HCT116 (cell line): ENCODE measurements at regions not wholly inside any gene's neighbourhood (a gene's known extent, or its start where the extent isn't known, plus 50 kb on each side); places are given as distances from the start of the nearest gene placed in this dataset.

Experiments
- ATAC-seq: fragments of 200-7000 bp; cut with Tn5 transposase; 2 replicates; pipeline ENCODE4 v1.9.1; 2020; ENCODE audit warnings: mild to moderate bottlenecking, moderate library complexity
- BruUV-seq: library from RNA; stranded (reverse); fragments of 400-500 nt; replicated peaks from 2 replicates; lab custom pipeline; 2021; lab: Mats Ljungman, UMichigan
- CTCF ChIA-PET: fragments of 300-600 bp; sonication (Branson Sonifier 250); formaldehyde crosslinking; loops from one replicate; lab custom pipeline; 2021; ENCODE audit warnings: antibody characterized with exemption; lab: Charles Lee
- POLR2A ChIA-PET: fragments of 300-600, 350-600 bp; sonication (Branson Sonifier 250); formaldehyde crosslinking; loops from one replicate; lab custom pipeline; 2021; ENCODE audit warnings: antibody characterized with exemption; lab: Charles Lee
- RAD21 ChIA-PET, 2 experiments: fragments of 300-600 bp; sonication (Branson Sonifier 250); formaldehyde crosslinking; loops; one replicate each; lab custom pipeline; 2023; ENCODE audit warnings: low total read pairs in 2 of 2; ENCODE audit not compliant: uncharacterized antibody in 2 of 2, unreplicated experiment in 2 of 2, low non-redundant PET in 1 of 2; lab: Charles Lee
- DNase-seq: peaks from one replicate; pipeline ENCODE4 v3.0.0-alpha.2; 2010; ENCODE audit warnings: low read depth, low spot score
- H2AFZ ChIP-seq: fragments of 200-600 bp; shearing (Covaris generic), sonication (generic); 2 replicates; pipeline ENCODE4 v1.6.1; 2017; ENCODE audit warnings: low read depth, mixed run types, mixed read lengths, antibody characterized with exemption, low read length; ENCODE audit not compliant: poor library complexity, severe bottlenecking
- H3K27ac ChIP-seq: 2 replicates; pipeline ENCODE4 v1.5.1; 2012; ENCODE audit warnings: low read depth, low read length
- H3K27me3 ChIP-seq: fragments of 200-600 bp; sonication (generic); 2 replicates; pipeline ENCODE4 v1.6.1; 2016; ENCODE audit warnings: mixed run types, low read length, mixed read lengths; ENCODE audit not compliant: insufficient read depth
- H3K36me3 ChIP-seq, 2 experiments: fragments of 200-500 bp in 1 of 2; fragments of 200-600 bp in 1 of 2; sonication (Bioruptor generic) in 1 of 2; sonication (generic) in 1 of 2; 2 replicates each; pipeline versions ENCODE4 v1.5.1 to v1.6.1; 2014 to 2016; ENCODE audit warnings: low read length in 2 of 2, inconsistent platforms in 1 of 2, mixed read lengths in 1 of 2, mixed run types in 1 of 2; ENCODE audit not compliant: insufficient read depth in 2 of 2, control insufficient read depth in 1 of 2
- H3K4me1 ChIP-seq, 2 experiments: fragments of 200-600 bp in 1 of 2; sonication (generic) in 1 of 2; 2 replicates each; pipeline versions ENCODE4 v1.5.1 to v1.6.1; 2012 to 2017; ENCODE audit warnings: low read length in 2 of 2, inconsistent platforms in 1 of 2, mild to moderate bottlenecking in 1 of 2, mixed read lengths in 1 of 2, mixed run types in 1 of 2, moderate library complexity in 1 of 2; ENCODE audit not compliant: insufficient read depth in 2 of 2, control insufficient read depth in 1 of 2
- H3K4me2 ChIP-seq: fragments of 200-600 bp; sonication (generic); 2 replicates; pipeline ENCODE4 v1.6.1; 2017; ENCODE audit warnings: mixed run types, low read length, mixed read lengths
- H3K4me3 ChIP-seq, 2 experiments: fragments of 200-600 bp in 1 of 2; sonication (generic) in 1 of 2; replicated peaks in 1 of 2; 2 replicates each; pipeline ENCODE4 v1.5.1; 2011 to 2016; ENCODE audit warnings: low read length in 2 of 2, control low read depth in 1 of 2, low read depth in 1 of 2, mild to moderate bottlenecking in 1 of 2, mixed read lengths in 1 of 2, mixed run types in 1 of 2
- H3K79me2 ChIP-seq: fragments of 200-600 bp; sonication (generic); 2 replicates; pipeline ENCODE4 v1.6.1; 2017; ENCODE audit warnings: mild to moderate bottlenecking, mixed run types, low read length, moderate library complexity, mixed read lengths; ENCODE audit not compliant: insufficient read depth
- H3K9ac ChIP-seq: fragments of 200-600 bp; sonication (generic); 2 replicates; pipeline ENCODE4 v1.6.1; 2016; ENCODE audit warnings: low read length, mixed read lengths
- H3K9me2 ChIP-seq: fragments of 200-600 bp; sonication (generic), shearing (Covaris generic); 2 replicates; pipeline ENCODE4 v1.6.1; 2017; ENCODE audit warnings: mixed run types, mild to moderate bottlenecking, moderate library complexity; ENCODE audit not compliant: insufficient read depth
- H3K9me3 ChIP-seq, 2 experiments: fragments of 200-500 bp in 1 of 2; fragments of 200-600 bp in 1 of 2; sonication (Bioruptor generic) in 1 of 2; sonication (generic) in 1 of 2; 2 replicates each; pipeline ENCODE4 v1.6.1; 2014 to 2017; ENCODE audit warnings: low read length in 2 of 2, mixed read lengths in 2 of 2, inconsistent platforms in 1 of 2, low read depth in 1 of 2, mild to moderate bottlenecking in 1 of 2, mixed run types in 1 of 2, moderate library complexity in 1 of 2; ENCODE audit not compliant: control insufficient read depth in 1 of 2, insufficient read depth in 1 of 2
- H4K20me1 ChIP-seq: fragments of 200-600 bp; sonication (generic), shearing (Covaris generic); 2 replicates; pipeline ENCODE4 v1.6.1; 2017; ENCODE audit warnings: mixed run types, mild to moderate bottlenecking, moderate library complexity; ENCODE audit not compliant: insufficient read depth
- EGR1 ChIP-seq: IDR thresholded peaks from 2 replicates; pipeline ENCODE4 v1.6.1; 2012; ENCODE audit warnings: low read depth
- ELF1 ChIP-seq: IDR thresholded peaks from 2 replicates; pipeline ENCODE4 v1.6.1; 2012; ENCODE audit warnings: low read depth, borderline replicate concordance
- FOSL1 ChIP-seq: IDR thresholded peaks from 2 replicates; pipeline ENCODE4 v1.6.1; 2012; ENCODE audit warnings: low read depth
- JUND ChIP-seq: IDR thresholded peaks from 2 replicates; pipeline ENCODE4 v1.6.1; 2012
- POLR2A ChIP-seq: IDR thresholded peaks from 2 replicates; pipeline ENCODE4 v1.7.0; 2011; ENCODE audit warnings: borderline replicate concordance; ENCODE audit not compliant: insufficient read depth, insufficient read length; ENCODE audit errors: extremely low read depth
- POLR2AphosphoS5 ChIP-seq: IDR thresholded peaks from 2 replicates; pipeline ENCODE4 v1.6.1; 2011; ENCODE audit warnings: mild to moderate bottlenecking, low read depth, low read length, moderate library complexity
- SIN3A ChIP-seq: IDR thresholded peaks from 2 replicates; pipeline ENCODE4 v1.6.1; 2012; ENCODE audit warnings: low read depth
- TCF7L2 ChIP-seq: IDR thresholded peaks from 2 replicates; pipeline ENCODE4 v1.7.0; 2011; ENCODE audit warnings: borderline replicate concordance, inconsistent platforms; ENCODE audit not compliant: insufficient read depth, insufficient read length; ENCODE audit errors: extremely low read depth
- YY1 ChIP-seq: IDR thresholded peaks from 2 replicates; pipeline ENCODE4 v1.6.1; 2011; ENCODE audit warnings: low read length, low read depth, moderate library complexity, mild to moderate bottlenecking; ENCODE audit not compliant: insufficient replicate concordance; ENCODE audit errors: extremely low read depth
- ZNF274 ChIP-seq: fragments of 200-500 bp; sonication (Bioruptor generic); IDR thresholded peaks from 2 replicates; pipeline ENCODE4 v1.6.1; 2014; ENCODE audit warnings: mild to moderate bottlenecking, low read depth, low read length, inconsistent platforms
- intact Hi-C: fragments of 100-400 bp; cut with micrococcal nuclease; formaldehyde crosslinking; loops from 2 replicates; pipeline ENCODE4 v1.10.0; 2022
- TF ChIP-seq, protein P1 (sequence below): IDR thresholded peaks from 2 replicates; pipeline ENCODE4 v1.6.1; 2012
- TF ChIP-seq, protein P2 (sequence below), 3 experiments: fragments of 200-600 bp in 1 of 3; sonication (generic) in 1 of 3; IDR thresholded peaks in 2 of 3; conservative IDR thresholded peaks in 1 of 3; 2 replicates each; pipeline ENCODE4 v1.5.1; 2012 to 2017; ENCODE audit warnings: low read depth in 2 of 3, low read length in 2 of 3, antibody characterized with exemption in 1 of 3, borderline replicate concordance in 1 of 3, control low read depth in 1 of 3, mild to moderate bottlenecking in 1 of 3, mixed read lengths in 1 of 3, mixed run types in 1 of 3, moderate library complexity in 1 of 3; ENCODE audit not compliant: insufficient read depth in 1 of 3

DNA sequence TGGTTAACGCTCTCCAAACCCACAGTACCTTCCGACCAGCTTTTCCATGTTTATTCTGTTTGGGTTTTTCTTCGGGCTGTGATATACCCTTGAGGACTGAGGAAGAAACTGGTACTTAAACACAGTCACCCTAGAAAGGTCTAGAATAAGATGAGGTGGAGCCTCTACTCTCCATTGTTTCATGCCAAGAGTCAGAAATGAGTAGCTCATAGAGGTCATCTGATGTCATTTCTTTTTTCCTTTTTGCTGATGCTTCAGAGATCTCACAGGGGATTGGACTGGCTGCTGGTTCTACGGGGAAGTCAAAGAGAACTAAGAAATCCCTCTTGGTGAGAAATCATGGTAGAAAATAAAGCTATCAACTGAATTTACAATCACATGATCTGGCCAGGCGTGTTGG, 538.2 kb upstream of the TMEM132C start:
- ChIA-PET CTCF (no interaction called here), POLR2A (no interaction called here)
- no TSS peak for BruUV-seq

More for the DNA sequence above, 538.2 kb upstream of the TMEM132C start:
- TF ChIP-seq ELF1 (no peak), ZNF274 (no peak), POLR2AphosphoS5 (no peak), SIN3A (no peak), FOSL1 (no peak), TCF7L2 (no peak), YY1 (no peak), EGR1 (no peak), JUND (no peak), POLR2A (no peak)
- TF ChIP-seq, protein P1, sequence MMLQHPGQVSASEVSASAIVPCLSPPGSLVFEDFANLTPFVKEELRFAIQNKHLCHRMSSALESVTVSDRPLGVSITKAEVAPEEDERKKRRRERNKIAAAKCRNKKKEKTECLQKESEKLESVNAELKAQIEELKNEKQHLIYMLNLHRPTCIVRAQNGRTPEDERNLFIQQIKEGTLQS = no peak
- TF ChIP-seq, protein P2, sequence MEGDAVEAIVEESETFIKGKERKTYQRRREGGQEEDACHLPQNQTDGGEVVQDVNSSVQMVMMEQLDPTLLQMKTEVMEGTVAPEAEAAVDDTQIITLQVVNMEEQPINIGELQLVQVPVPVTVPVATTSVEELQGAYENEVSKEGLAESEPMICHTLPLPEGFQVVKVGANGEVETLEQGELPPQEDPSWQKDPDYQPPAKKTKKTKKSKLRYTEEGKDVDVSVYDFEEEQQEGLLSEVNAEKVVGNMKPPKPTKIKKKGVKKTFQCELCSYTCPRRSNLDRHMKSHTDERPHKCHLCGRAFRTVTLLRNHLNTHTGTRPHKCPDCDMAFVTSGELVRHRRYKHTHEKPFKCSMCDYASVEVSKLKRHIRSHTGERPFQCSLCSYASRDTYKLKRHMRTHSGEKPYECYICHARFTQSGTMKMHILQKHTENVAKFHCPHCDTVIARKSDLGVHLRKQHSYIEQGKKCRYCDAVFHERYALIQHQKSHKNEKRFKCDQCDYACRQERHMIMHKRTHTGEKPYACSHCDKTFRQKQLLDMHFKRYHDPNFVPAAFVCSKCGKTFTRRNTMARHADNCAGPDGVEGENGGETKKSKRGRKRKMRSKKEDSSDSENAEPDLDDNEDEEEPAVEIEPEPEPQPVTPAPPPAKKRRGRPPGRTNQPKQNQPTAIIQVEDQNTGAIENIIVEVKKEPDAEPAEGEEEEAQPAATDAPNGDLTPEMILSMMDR (IDR thresholded peaks at IDR 0.05 in 2 of 3, conservative IDR thresholded peaks at IDR 0.05 in 1 of 3; ENCODE audit: borderline replicate concordance in 1 of 3, insufficient read depth in 1 of 3, low read depth in 2 of 3, low read length in 2 of 3) = no peak
- Histone ChIP-seq H3K4me1 (no peaks in the 10 kb centered on the region), H4K20me1 (no peaks in the 10 kb centered on the region), H3K36me3 (no peaks in the 10 kb centered on the region), H3K79me2 (no peaks in the 10 kb centered on the region), H2AFZ (no peak overlapping the region), H3K4me2 (no peak overlapping the region), H3K27me3 (no peaks in the 10 kb centered on the region), H3K9ac (no peak overlapping the region), H3K9me3 (peaks cover 5 to 11% of the 10 kb centered on the region in 2 experiments; a peak in 2 of 4 replicates), H3K4me3 (no peak overlapping the region), H3K27ac (no peak overlapping the region), H3K9me2 (no peaks in the 10 kb centered on the region)
- DNase-seq (no peak), ATAC-seq (no peak)
- RAD21 ChIA-PET = no interaction called here
- intact Hi-C loops = no loop called here
